ENCODE measurements at regions not wholly inside any gene's neighbourhood (a gene's known extent, or its start where the extent isn't known, plus 50 kb on each side); places are given as distances from the start of the nearest gene placed in this dataset.

DNA sequence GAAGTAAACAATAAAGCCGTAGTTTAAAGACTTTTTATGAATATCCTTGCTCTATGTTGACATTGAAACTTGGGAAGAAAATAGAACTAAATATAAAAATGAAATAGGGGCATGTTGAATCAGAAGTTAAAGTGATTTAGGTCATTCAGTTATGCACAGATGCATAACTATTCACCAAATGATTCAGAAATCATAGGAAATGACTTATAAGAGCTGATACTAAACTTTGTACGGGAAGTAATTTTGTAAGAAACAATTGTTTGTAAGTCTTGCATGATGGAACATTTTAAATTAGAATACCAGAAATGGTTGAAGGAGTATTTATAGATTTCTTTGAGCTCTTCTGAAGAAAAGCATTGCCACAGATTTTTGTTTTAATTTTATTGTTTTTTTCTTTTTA, 246.5 kb downstream of the CPE start:
- TF ChIP-seq POLR2A (IDR thresholded peaks at IDR 0.05; ENCODE audit: low read length), result no peak
- TF ChIP-seq GATA1 (IDR thresholded peaks at IDR 0.05; ENCODE audit: low read depth, low read length), result no peak

All from erythroblast (primary cell).